MM.1S (cell line): ENCODE measurements at regions not wholly inside any gene's neighbourhood (a gene's known extent, or its start where the extent isn't known, plus 50 kb on each side); places are given as distances from the start of the nearest gene placed in this dataset.

Experiments used
- EZH2 ChIP-seq: fragments of 300-600 bp; sonication (generic); optimal IDR thresholded peaks from 2 replicates; pipeline ENCODE3; 2017; ENCODE audit warnings: low read depth, mild to moderate bottlenecking, antibody characterized with exemption, low read length, mixed read lengths
- EZH2phosphoT487 ChIP-seq: fragments of 300-600 bp; sonication (generic); IDR thresholded peaks from 2 replicates; pipeline ENCODE4 v1.6.1; 2018; ENCODE audit warnings: antibody characterized with exemption, low read length
- TF ChIP-seq, protein P1 (sequence below): fragments of 300-600 bp; sonication (generic); IDR thresholded peaks from 2 replicates; pipeline ENCODE4 v1.5.1; 2016; ENCODE audit warnings: antibody characterized with exemption, low read length, mixed read lengths

- TF ChIP-seq, protein P1, sequence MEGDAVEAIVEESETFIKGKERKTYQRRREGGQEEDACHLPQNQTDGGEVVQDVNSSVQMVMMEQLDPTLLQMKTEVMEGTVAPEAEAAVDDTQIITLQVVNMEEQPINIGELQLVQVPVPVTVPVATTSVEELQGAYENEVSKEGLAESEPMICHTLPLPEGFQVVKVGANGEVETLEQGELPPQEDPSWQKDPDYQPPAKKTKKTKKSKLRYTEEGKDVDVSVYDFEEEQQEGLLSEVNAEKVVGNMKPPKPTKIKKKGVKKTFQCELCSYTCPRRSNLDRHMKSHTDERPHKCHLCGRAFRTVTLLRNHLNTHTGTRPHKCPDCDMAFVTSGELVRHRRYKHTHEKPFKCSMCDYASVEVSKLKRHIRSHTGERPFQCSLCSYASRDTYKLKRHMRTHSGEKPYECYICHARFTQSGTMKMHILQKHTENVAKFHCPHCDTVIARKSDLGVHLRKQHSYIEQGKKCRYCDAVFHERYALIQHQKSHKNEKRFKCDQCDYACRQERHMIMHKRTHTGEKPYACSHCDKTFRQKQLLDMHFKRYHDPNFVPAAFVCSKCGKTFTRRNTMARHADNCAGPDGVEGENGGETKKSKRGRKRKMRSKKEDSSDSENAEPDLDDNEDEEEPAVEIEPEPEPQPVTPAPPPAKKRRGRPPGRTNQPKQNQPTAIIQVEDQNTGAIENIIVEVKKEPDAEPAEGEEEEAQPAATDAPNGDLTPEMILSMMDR: no peak
- TF ChIP-seq EZH2 (no peak), EZH2phosphoT487 (no peak)
These were observed 283.1 kb downstream of the HLX start for GRCh38 chr1:221162352-221162751.
